ENCODE measurements at regions not wholly inside any gene's neighbourhood (a gene's known extent, or its start where the extent isn't known, plus 50 kb on each side); places are given as distances from the start of the nearest gene placed in this dataset.

GRCh38 chr2:18656048-18656447, 66.7 kb upstream of the NT5C1B start:
- no peak for DNase-seq (ENCODE audit: low read depth)
- H3K4me3 ChIP-seq (ENCODE audit: low read depth, low read length): no peak overlapping the region
- no peak for TF ChIP-seq CTCF (IDR thresholded peaks at IDR 0.05; ENCODE audit: insufficient read depth, low read depth, low read length, missing control alignments)

- H3K4me3 ChIP-seq (ENCODE audit: low read depth, low read length): no peak overlapping the region
- no peak for TF ChIP-seq CTCF (IDR thresholded peaks at IDR 0.05; ENCODE audit: insufficient read depth, low read depth, low read length, missing control alignments)
- DNase-seq (ENCODE audit: low read depth): no peak
Measured at GRCh38 chr2:18651842-18652774, 62.7 kb upstream of the NT5C1B start.

- DNase-seq (ENCODE audit: low read depth): no peak
- no peak for TF ChIP-seq CTCF (IDR thresholded peaks at IDR 0.05; ENCODE audit: insufficient read depth, low read depth, low read length, missing control alignments)
Measured at GRCh38 chr2:18650221-18650620, 60.9 kb upstream of the NT5C1B start.

GRCh38 chr2:18649502-18650135, 60.2 kb upstream of the NT5C1B start:
- DNase-seq (ENCODE audit: low read depth): no peak

More at GRCh38 chr2:18650221-18650620, 60.9 kb upstream of the NT5C1B start:
- H3K4me3 ChIP-seq (ENCODE audit: low read depth, low read length): no peak overlapping the region

GRCh38 chr2:18648161-18648560, 58.8 kb upstream of the NT5C1B start:
- no peak overlapping the region for H3K4me3 ChIP-seq (ENCODE audit: low read depth, low read length)
- no peak for TF ChIP-seq CTCF (IDR thresholded peaks at IDR 0.05; ENCODE audit: insufficient read depth, low read depth, low read length, missing control alignments)
- DNase-seq (ENCODE audit: low read depth): no peak

More at GRCh38 chr2:18649502-18650135, 60.2 kb upstream of the NT5C1B start:
- H3K4me3 ChIP-seq (ENCODE audit: low read depth, low read length): no peak overlapping the region
- no peak for TF ChIP-seq CTCF (IDR thresholded peaks at IDR 0.05; ENCODE audit: insufficient read depth, low read depth, low read length, missing control alignments)

GRCh38 chr2:18647731-18648130, 58.4 kb upstream of the NT5C1B start:
- no peak overlapping the region for H3K4me3 ChIP-seq (ENCODE audit: low read depth, low read length)
- TF ChIP-seq CTCF (IDR thresholded peaks at IDR 0.05; ENCODE audit: insufficient read depth, low read depth, low read length, missing control alignments): no peak
- no peak for DNase-seq (ENCODE audit: low read depth)
